GM12878 (cell line): ENCODE measurements at regions not wholly inside any gene's neighbourhood (a gene's known extent, or its start where the extent isn't known, plus 50 kb on each side); places are given as distances from the start of the nearest gene placed in this dataset.

Experiments
- ATAC-seq: fragments of 200-7000 bp; cut with Tn5 transposase; 3 replicates; pipeline ENCODE4 v1.9.1; 2020; ENCODE audit warnings: mild to moderate bottlenecking, moderate library complexity
- BruUV-seq: library from RNA; stranded (reverse); fragments of 400-500 nt; replicated peaks from 2 replicates; lab custom pipeline; 2021; lab: Mats Ljungman, UMichigan
- CTCF ChIA-PET: fragments of 300-600 bp; sonication (Branson Sonifier 250); formaldehyde crosslinking; extraction: SDS; loops from one replicate; lab custom pipeline; 2021; ENCODE audit warnings: inconsistent platforms; lab: Yijun Ruan, JAX
- POLR2A ChIA-PET: fragments of 350-600 bp; formaldehyde crosslinking; extraction: SDS; loops from one replicate; lab custom pipeline; 2021; ENCODE audit warnings: inconsistent platforms; lab: Charles Lee
- RAD21 ChIA-PET: fragments of 300-600 bp; sonication (Branson Sonifier 250); formaldehyde crosslinking; loops from one replicate; lab custom pipeline; 2023; ENCODE audit warnings: antibody characterized with exemption; ENCODE audit not compliant: unreplicated experiment; lab: Charles Lee
- SMC1A ChIA-PET: fragments of 300-600 bp; sonication (Branson Sonifier 250); formaldehyde crosslinking; loops from one replicate; lab custom pipeline; 2023; ENCODE audit not compliant: unreplicated experiment, uncharacterized antibody; lab: Charles Lee
- DNase-seq: peaks from one replicate; pipeline ENCODE4 v3.0.0-alpha.2; 2011; ENCODE audit warnings: low read depth, low spot score
- FAIRE-seq: peaks from 3 replicates; lab custom pipeline; 2011; peaks lifted over from hg19 to GRCh38; lab: Jason Lieb, UNC
- H2AFZ ChIP-seq: 2 replicates; pipeline ENCODE4 v1.6.0; 2011; ENCODE audit warnings: low read depth, low read length, control low read depth; ENCODE audit not compliant: control insufficient read depth
- H3K27ac ChIP-seq: 2 replicates; pipeline ENCODE4 v1.5.1; 2011; ENCODE audit warnings: control low read depth; ENCODE audit not compliant: control insufficient read depth, insufficient read depth
- H3K27me3 ChIP-seq, 2 experiments: replicated peaks in 1 of 2; 2 replicates each; pipeline versions ENCODE4 v1.6.0 to v1.6.1; 2011; ENCODE audit warnings: low read length in 1 of 2; ENCODE audit not compliant: control insufficient read depth in 2 of 2, insufficient read depth in 2 of 2
- H3K36me3 ChIP-seq, 2 experiments: 2 replicates each; pipeline ENCODE4 v1.5.1; 2011; ENCODE audit warnings: low read length in 1 of 2; ENCODE audit not compliant: control insufficient read depth in 2 of 2, insufficient read depth in 2 of 2
- H3K4me1 ChIP-seq: 2 replicates; pipeline ENCODE4 v1.6.1; 2011; ENCODE audit warnings: mild to moderate bottlenecking, low read length, moderate library complexity, mixed read lengths; ENCODE audit not compliant: control insufficient read depth, insufficient read depth
- H3K4me2 ChIP-seq: 2 replicates; pipeline ENCODE4 v1.6.0; 2011; ENCODE audit warnings: control low read depth; ENCODE audit not compliant: control insufficient read depth, insufficient read depth
- H3K4me3 ChIP-seq: fragments of 200-600 bp; sonication (generic); 2 replicates; pipeline ENCODE4 v1.5.1; 2016
- H3K79me2 ChIP-seq: 2 replicates; pipeline ENCODE4 v1.6.0; 2011; ENCODE audit warnings: low read length; ENCODE audit not compliant: control insufficient read depth, insufficient read depth
- H3K9ac ChIP-seq: 2 replicates; pipeline ENCODE4 v1.8.0; 2011; ENCODE audit warnings: low read length, control low read depth, mixed read lengths; ENCODE audit not compliant: control insufficient read depth, insufficient read depth
- H3K9me3 ChIP-seq: replicated peaks from 3 replicates; pipeline ENCODE4 v1.5.1; 2011; ENCODE audit warnings: mild to moderate bottlenecking, low read length; ENCODE audit not compliant: control insufficient read depth, insufficient read depth
- H4K20me1 ChIP-seq: 2 replicates; pipeline ENCODE4 v1.6.0; 2011; ENCODE audit not compliant: control insufficient read depth, insufficient read depth
- BMI1 ChIP-seq: fragments of 450-650 bp; IDR thresholded peaks from 2 replicates; pipeline ENCODE4 v1.6.1; 2016; ENCODE audit warnings: mild to moderate bottlenecking, moderate library complexity, borderline replicate concordance
- BRCA1 ChIP-seq: IDR thresholded peaks from 2 replicates; pipeline ENCODE4 v1.6.1; 2011; ENCODE audit warnings: low read depth, low read length, improper control_type of control experiment
- CEBPZ ChIP-seq: fragments of 150-350 bp; IDR thresholded peaks from 2 replicates; pipeline ENCODE4 v1.6.1; 2016; ENCODE audit warnings: low read depth, low read length
- MXI1 ChIP-seq: fragments of 150-350 bp; IDR thresholded peaks from 2 replicates; pipeline ENCODE4 v1.6.1; 2011; ENCODE audit warnings: low read depth, mild to moderate bottlenecking, inconsistent platforms, low read length, improper control_type of control experiment
- NR2C2 ChIP-seq: IDR thresholded peaks from 2 replicates; pipeline ENCODE4 v1.6.1; 2011; ENCODE audit warnings: borderline replicate concordance, low read depth; ENCODE audit not compliant: control insufficient read depth, insufficient read length
- RAD21 ChIP-seq: IDR thresholded peaks from 2 replicates; pipeline ENCODE4 v1.6.1; 2011; ENCODE audit warnings: mild to moderate bottlenecking, low read depth, low read length, moderate library complexity; ENCODE audit not compliant: insufficient read depth
- SUPT20H ChIP-seq: IDR thresholded peaks from 2 replicates; pipeline ENCODE4 v1.6.1; 2011; ENCODE audit warnings: low read depth, mild to moderate bottlenecking, low read length, moderate library complexity, borderline replicate concordance; ENCODE audit not compliant: control insufficient read depth
- WGBS: methylation state at CpG from one replicate; pipeline ENCODE4 v1.1.6; 2016; ENCODE audit warnings: low lambda C conversion rate; ENCODE audit not compliant: insufficient replicate concordance, insufficient coverage; ENCODE audit errors: missing lambda C conversion rate; 5-methylcytosine and 5-hydroxymethylcytosine counted together
- in situ Hi-C: fragments of 300-500 bp; cut with MboI; formaldehyde crosslinking; loops from 9 replicates; pipeline ENCODE4 v1.14.3; 2018; ENCODE audit warnings: mixed read lengths
- intact Hi-C: fragments of 100-400 bp; cut with micrococcal nuclease; formaldehyde crosslinking; loops from one replicate; pipeline ENCODE4 v1.14.2; 2022; ENCODE audit not compliant: unreplicated experiment

- ChIA-PET POLR2A (no interaction called here), RAD21 (interaction anchor here (1.3 kb wide), 1 partner anchor 943 kb away, joined by 4 read pairs; no protein-coding TSS in a partner anchor), CTCF (interaction anchor here (0.7 to 2.9 kb wide), 13 partner anchors 8 to 952 kb away, joined by 3 to 18 read pairs (median 5); partner anchors contain the start of gene ABHD13), SMC1A (interaction anchor here (1.0 to 1.5 kb wide), 2 partner anchors 14 to 943 kb away, joined by 3 to 4 read pairs; no protein-coding TSS in a partner anchor)
- Histone ChIP-seq H3K9ac (no peak overlapping the region), H3K27me3 (no peaks in the 10 kb centered on the region), H3K36me3 (no peaks in the 10 kb centered on the region), H3K4me1 (no peaks in the 10 kb centered on the region), H3K9me3 (no peaks in the 10 kb centered on the region), H4K20me1 (no peaks in the 10 kb centered on the region), H2AFZ (no peak overlapping the region), H3K4me2 (no peak overlapping the region), H3K27ac (no peak overlapping the region), H3K4me3 (no peak overlapping the region), H3K79me2 (no peaks in the 10 kb centered on the region)
- intact Hi-C loops: no loop called here
- ATAC-seq: no peak
- no peak for TF ChIP-seq MXI1
- TF ChIP-seq CEBPZ: no peak
- no peak for TF ChIP-seq BRCA1
- TF ChIP-seq BMI1: no peak
- TF ChIP-seq RAD21: no peak
- TF ChIP-seq SUPT20H: no peak
- TF ChIP-seq NR2C2: no peak
- WGBS: 45% methylated on average over 1 of the region's 1 CpG
- in situ Hi-C loops: no loop called here
- no peak for DNase-seq
- no TSS peak for BruUV-seq
- no peak for FAIRE-seq
Measured at GRCh38 chr13:108154421-108154858, 60.9 kb downstream of the LIG4 start.
